ENCODE measurements at regions not wholly inside any gene's neighbourhood (a gene's known extent, or its start where the extent isn't known, plus 50 kb on each side); places are given as distances from the start of the nearest gene placed in this dataset.

DNA sequence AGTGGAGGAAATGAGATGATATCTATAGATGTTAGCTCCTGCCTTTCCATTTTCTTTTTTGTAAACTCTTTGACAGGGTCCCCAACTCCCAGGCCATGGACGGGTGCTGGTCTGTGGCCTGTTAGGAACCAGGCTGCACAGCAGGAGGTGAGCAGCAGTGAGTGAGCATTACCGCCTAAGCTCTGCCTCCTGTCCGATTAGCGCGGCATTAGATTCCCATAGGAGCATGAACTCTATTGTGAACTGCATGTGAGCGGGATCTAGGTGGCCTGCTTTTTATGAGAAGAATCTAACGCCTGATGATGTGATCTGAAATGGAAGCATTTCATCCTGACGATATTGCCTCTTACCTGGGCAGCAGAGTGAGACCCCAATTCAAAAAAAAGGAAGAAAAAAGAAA lies 56.8 kb upstream of the CHD2 start:
- no TSS peak for BruUV-seq (replicated peaks)
- ChIA-PET SMC1A (ENCODE audit: uncharacterized antibody, unreplicated experiment) (interaction anchor here (0.7 to 5.3 kb wide), 3 partner anchors 11 to 20 kb away, joined by 3 to 26 read pairs (median 3); no protein-coding TSS in a partner anchor), CTCF (interaction anchor here (0.9 kb wide), 1 partner anchor 10 kb away, joined by 3 read pairs; no protein-coding TSS in a partner anchor), RAD21 (ENCODE audit: unreplicated experiment) (no interaction called here), POLR2A (interaction anchor here (1.7 kb wide), 1 partner anchor 11 kb away, joined by 9 read pairs; no protein-coding TSS in a partner anchor)
- Histone ChIP-seq H2AFZ (ENCODE audit: control insufficient read depth, low read depth, low read length) (no peak overlapping the region), H3K9me3 (replicated peaks; ENCODE audit: control insufficient read depth, insufficient read depth, low read length) (no peaks in the 10 kb centered on the region), H3K4me2 (ENCODE audit: control insufficient read depth, insufficient read depth) (no peak overlapping the region), H3K27ac (ENCODE audit: control insufficient read depth, insufficient read depth) (no peak overlapping the region), H3K4me1 (ENCODE audit: control insufficient read depth, insufficient read depth, low read length) (peaks cover 15% of the 10 kb centered on the region), H3K4me3 (no peak overlapping the region), H3K9ac (ENCODE audit: control insufficient read depth, insufficient read depth, low read length) (no peak overlapping the region), H3K79me2 (ENCODE audit: control insufficient read depth, insufficient read depth, low read length) (no peaks in the 10 kb centered on the region), H4K20me1 (ENCODE audit: control insufficient read depth, insufficient read depth) (no peaks in the 10 kb centered on the region), H3K27me3 (replicated peaks in 1 of 2; ENCODE audit: control insufficient read depth in 2 of 2, insufficient read depth in 2 of 2, low read length in 1 of 2) (no peaks in the 10 kb centered on the region), H3K36me3 (ENCODE audit: control insufficient read depth in 2 of 2, insufficient read depth in 2 of 2, low read length in 1 of 2) (no peaks in the 10 kb centered on the region)
- TF ChIP-seq SREBF2 (IDR thresholded peaks at IDR 0.05; ENCODE audit: low read length) (no peak), JUND (IDR thresholded peaks at IDR 0.05; ENCODE audit: low read depth, low read length) (no peak), BCL11A (IDR thresholded peaks at IDR 0.05; ENCODE audit: low read depth, low read length) (no peak), SP1 (IDR thresholded peaks at IDR 0.05; ENCODE audit: low read depth, low read length) (no peak), MTA3 (IDR thresholded peaks at IDR 0.05; ENCODE audit: borderline replicate concordance, low read length) (no peak), MTA2 (IDR thresholded peaks at IDR 0.05; ENCODE audit: low read depth) (no peak), ZNF274 (IDR thresholded peaks at IDR 0.05; ENCODE audit: insufficient read depth, insufficient read length) (no peak), IKZF1 (conservative IDR thresholded peaks at IDR 0.05) (no peak), POLR2A (IDR thresholded peaks at IDR 0.05; ENCODE audit: low read depth, low read length) (no peak), YBX1 (IDR thresholded peaks at IDR 0.05) (no peak), PML (IDR thresholded peaks at IDR 0.05; ENCODE audit: low read length) (no peak), ETV6 (conservative IDR thresholded peaks at IDR 0.05 in 1 of 2, IDR thresholded peaks at IDR 0.05 in 1 of 2; ENCODE audit: borderline replicate concordance in 1 of 2, low read depth in 1 of 2) (no peak)
- TF ChIP-seq, protein P1, sequence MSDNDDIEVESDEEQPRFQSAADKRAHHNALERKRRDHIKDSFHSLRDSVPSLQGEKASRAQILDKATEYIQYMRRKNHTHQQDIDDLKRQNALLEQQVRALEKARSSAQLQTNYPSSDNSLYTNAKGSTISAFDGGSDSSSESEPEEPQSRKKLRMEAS (IDR thresholded peaks at IDR 0.05; ENCODE audit: low read depth, low read length), result no peak
- TF ChIP-seq, protein P2, sequence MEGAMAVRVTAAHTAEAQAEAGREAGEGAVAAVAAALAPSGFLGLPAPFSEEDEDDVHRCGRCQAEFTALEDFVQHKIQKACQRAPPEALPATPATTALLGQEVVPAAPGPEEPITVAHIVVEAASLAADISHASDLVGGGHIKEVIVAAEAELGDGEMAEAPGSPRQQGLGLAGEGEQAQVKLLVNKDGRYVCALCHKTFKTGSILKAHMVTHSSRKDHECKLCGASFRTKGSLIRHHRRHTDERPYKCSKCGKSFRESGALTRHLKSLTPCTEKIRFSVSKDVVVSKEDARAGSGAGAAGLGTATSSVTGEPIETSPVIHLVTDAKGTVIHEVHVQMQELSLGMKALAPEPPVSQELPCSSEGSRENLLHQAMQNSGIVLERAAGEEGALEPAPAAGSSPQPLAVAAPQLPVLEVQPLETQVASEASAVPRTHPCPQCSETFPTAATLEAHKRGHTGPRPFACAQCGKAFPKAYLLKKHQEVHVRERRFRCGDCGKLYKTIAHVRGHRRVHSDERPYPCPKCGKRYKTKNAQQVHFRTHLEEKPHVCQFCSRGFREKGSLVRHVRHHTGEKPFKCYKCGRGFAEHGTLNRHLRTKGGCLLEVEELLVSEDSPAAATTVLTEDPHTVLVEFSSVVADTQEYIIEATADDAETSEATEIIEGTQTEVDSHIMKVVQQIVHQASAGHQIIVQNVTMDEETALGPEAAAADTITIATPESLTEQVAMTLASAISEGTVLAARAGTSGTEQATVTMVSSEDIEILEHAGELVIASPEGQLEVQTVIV (IDR thresholded peaks at IDR 0.05; ENCODE audit: borderline replicate concordance, partially characterized antibody), result no peak
- in situ Hi-C loops (cut with MboI) (no loop called here), intact Hi-C loops (cut with micrococcal nuclease; ENCODE audit: unreplicated experiment) (no loop called here)
- 96% methylated on average over 8 of the region's 8 CpGs for WGBS (ENCODE audit: insufficient coverage, insufficient replicate concordance, low lambda C conversion rate, missing lambda C conversion rate)
- ATAC-seq (no peak), DNase-seq (ENCODE audit: low read depth, low spot score) (no peak), FAIRE-seq (no peak)
